Astrocyte (in vitro differentiated cells and primary cell): ENCODE measurements at regions not wholly inside any gene's neighbourhood (a gene's known extent, or its start where the extent isn't known, plus 50 kb on each side); places are given as distances from the start of the nearest gene placed in this dataset.
A peak's percentile ranks its signal among the peaks of the same experiment; 100 is the strongest.

Experiments used
- DNase-seq: peaks from one replicate; pipeline ENCODE4 v3.0.0-alpha.2; 2010; ENCODE audit warnings: low read depth
- FAIRE-seq: peaks from 2 replicates; lab custom pipeline; 2011; peaks lifted over from hg19 to GRCh38; lab: Jason Lieb, UNC
- H2AFZ ChIP-seq: 2 replicates; pipeline ENCODE4 v1.6.0; 2012; ENCODE audit warnings: low read depth, low read length, inconsistent platforms
- H3K27ac ChIP-seq: 2 replicates; pipeline ENCODE4 v1.5.1; 2011; ENCODE audit warnings: low read depth, low read length, inconsistent platforms
- H3K27me3 ChIP-seq: 2 replicates; pipeline ENCODE4 v1.6.0; 2011; ENCODE audit warnings: low read length, inconsistent platforms; ENCODE audit not compliant: insufficient read depth
- H3K36me3 ChIP-seq: 2 replicates; pipeline ENCODE4 v1.5.1; 2011; ENCODE audit warnings: low read length, inconsistent platforms; ENCODE audit not compliant: insufficient read depth
- H3K4me1 ChIP-seq: 2 replicates; pipeline ENCODE4 v1.5.1; 2011; ENCODE audit warnings: low read length, inconsistent platforms; ENCODE audit not compliant: insufficient read depth
- H3K4me2 ChIP-seq: 2 replicates; pipeline ENCODE4 v1.6.0; 2012; ENCODE audit warnings: low read length, inconsistent platforms
- H3K4me3 ChIP-seq: 2 replicates; pipeline ENCODE4 v1.5.1; 2011; ENCODE audit warnings: low read depth, mild to moderate bottlenecking, low read length, inconsistent platforms; ENCODE audit not compliant: insufficient read depth
- H3K79me2 ChIP-seq: 2 replicates; pipeline ENCODE4 v1.6.0; 2012; ENCODE audit warnings: mild to moderate bottlenecking, low read length, inconsistent platforms; ENCODE audit not compliant: insufficient read depth
- H3K9ac ChIP-seq: 2 replicates; pipeline ENCODE4 v1.6.0; 2012; ENCODE audit warnings: mild to moderate bottlenecking, low read length, inconsistent platforms
- H3K9me3 ChIP-seq: 2 replicates; pipeline ENCODE4 v1.5.1; 2012; ENCODE audit warnings: low read depth, mild to moderate bottlenecking, low read length, inconsistent platforms; ENCODE audit not compliant: insufficient read depth
- H4K20me1 ChIP-seq: 2 replicates; pipeline ENCODE4 v1.6.0; 2012; ENCODE audit warnings: low read length, inconsistent platforms; ENCODE audit not compliant: insufficient read depth
- H3K27ac Mint-ChIP-seq: one replicate; pipeline ENCODE4 v1.8.0; 2021; ENCODE audit warnings: mild to moderate bottlenecking, mixed read lengths; ENCODE audit not compliant: unreplicated experiment
- H3K27me3 Mint-ChIP-seq: one replicate; pipeline ENCODE4 v1.8.0; 2021; ENCODE audit warnings: low read depth, mixed read lengths; ENCODE audit not compliant: unreplicated experiment
- H3K36me3 Mint-ChIP-seq: one replicate; pipeline ENCODE4 v1.8.0; 2021; ENCODE audit warnings: low read depth, mixed read lengths; ENCODE audit not compliant: unreplicated experiment
- H3K4me1 Mint-ChIP-seq: one replicate; pipeline ENCODE4 v1.8.0; 2021; ENCODE audit warnings: low read depth, mixed read lengths; ENCODE audit not compliant: unreplicated experiment
- H3K4me3 Mint-ChIP-seq: one replicate; pipeline ENCODE4 v1.8.0; 2021; ENCODE audit warnings: mild to moderate bottlenecking, moderate library complexity, mixed read lengths; ENCODE audit not compliant: unreplicated experiment
- H3K9me3 Mint-ChIP-seq: one replicate; pipeline ENCODE4 v1.8.0; 2021; ENCODE audit warnings: mild to moderate bottlenecking, mixed read lengths; ENCODE audit not compliant: unreplicated experiment
- CTCF ChIP-seq: IDR thresholded peaks from 2 replicates; pipeline ENCODE4 v1.5.1; 2011; ENCODE audit warnings: low read depth, mild to moderate bottlenecking, inconsistent platforms, low read length, moderate library complexity; ENCODE audit not compliant: insufficient read depth
- EZH2 ChIP-seq: IDR thresholded peaks from 2 replicates; pipeline ENCODE4 v1.6.1; 2012; ENCODE audit warnings: mild to moderate bottlenecking, low read length, inconsistent platforms; ENCODE audit not compliant: insufficient read depth

GRCh38 chr1:36710951-36711350, 228.2 kb upstream of the CSF3R start:
- no peak for TF ChIP-seq EZH2
- no peak for TF ChIP-seq CTCF
- Histone ChIP-seq H3K27ac (no peak overlapping the region), H3K9me3 (no peaks in the 10 kb centered on the region), H3K4me2 (no peak overlapping the region), H3K9ac (no peak overlapping the region), H2AFZ (no peak overlapping the region), H4K20me1 (no peaks in the 10 kb centered on the region), H3K4me3 (no peak overlapping the region), H3K79me2 (no peaks in the 10 kb centered on the region), H3K4me1 (no peaks in the 10 kb centered on the region), H3K27me3 (peaks cover 6% of the 10 kb centered on the region), H3K36me3 (no peaks in the 10 kb centered on the region)
- Mint-ChIP-seq H3K9me3 (peaks cover 3% of the 10 kb centered on the region), H3K36me3 (no peaks in the 10 kb centered on the region), H3K27ac (no peak overlapping the region), H3K4me1 (no peaks in the 10 kb centered on the region), H3K27me3 (peaks cover 46% of the 10 kb centered on the region), H3K4me3 (no peak overlapping the region)
- DNase-seq (no peak), FAIRE-seq (no peak)

- Histone ChIP-seq H3K79me2 (no peaks in the 10 kb centered on the region), H3K4me2 (no peak overlapping the region), H3K36me3 (no peaks in the 10 kb centered on the region), H4K20me1 (no peaks in the 10 kb centered on the region), H2AFZ (no peak overlapping the region), H3K4me1 (no peaks in the 10 kb centered on the region), H3K4me3 (no peak overlapping the region), H3K9me3 (no peaks in the 10 kb centered on the region), H3K9ac (no peak overlapping the region), H3K27ac (no peak overlapping the region), H3K27me3 (peaks cover 6% of the 10 kb centered on the region)
- Mint-ChIP-seq H3K36me3 (no peaks in the 10 kb centered on the region), H3K9me3 (no peaks in the 10 kb centered on the region), H3K4me3 (no peak overlapping the region), H3K27ac (no peak overlapping the region), H3K4me1 (no peaks in the 10 kb centered on the region), H3K27me3 (peaks cover 48% of the 10 kb centered on the region)
- TF ChIP-seq EZH2 (peak; percentile 46), CTCF (no peak)
- FAIRE-seq (no peak), DNase-seq (no peak)
Observed at GRCh38 chr1:36709869-36710481, 227.3 kb upstream of the CSF3R start.

- no peak overlapping the region for H3K27ac Mint-ChIP-seq
- peaks cover 61% of the 10 kb centered on the region for H3K27me3 Mint-ChIP-seq
- no peaks in the 10 kb centered on the region for H3K4me1 Mint-ChIP-seq
Observed at GRCh38 chr1:36708587-36708986, 225.9 kb upstream of the CSF3R start.

More at GRCh38 chr1:36708587-36708986, 225.9 kb upstream of the CSF3R start:
- Histone ChIP-seq H3K4me3 (no peak overlapping the region), H3K9ac (no peak overlapping the region), H3K4me1 (no peaks in the 10 kb centered on the region), H3K79me2 (no peaks in the 10 kb centered on the region), H3K36me3 (no peaks in the 10 kb centered on the region), H3K27me3 (peaks cover 6% of the 10 kb centered on the region), H3K9me3 (no peaks in the 10 kb centered on the region), H3K4me2 (no peak overlapping the region), H3K27ac (no peak overlapping the region), H4K20me1 (no peaks in the 10 kb centered on the region), H2AFZ (no peak overlapping the region)
- DNase-seq (no peak), FAIRE-seq (no peak)
- H3K36me3 Mint-ChIP-seq: no peaks in the 10 kb centered on the region
- H3K4me3 Mint-ChIP-seq: no peak overlapping the region
- H3K9me3 Mint-ChIP-seq: no peaks in the 10 kb centered on the region
- TF ChIP-seq EZH2 (no peak), CTCF (no peak)
